Calu3 (cell line): ENCODE measurements at regions not wholly inside any gene's neighbourhood (a gene's known extent, or its start where the extent isn't known, plus 50 kb on each side); places are given as distances from the start of the nearest gene placed in this dataset.
"Not testable (repeated sequence)": the region's sequence is repeated elsewhere in the genome, so short reads cannot be mapped to it uniquely, and the experiment has no call there.

ENCODE experiments used
- BruUV-seq: library from RNA; stranded (reverse); fragments of 400-500 nt; replicated peaks from 2 replicates; lab custom pipeline; 2021; lab: Mats Ljungman, UMichigan
- CTCF ChIA-PET: fragments of 300-600 bp; sonication (Branson Sonifier 250); formaldehyde crosslinking; loops from one replicate; lab custom pipeline; 2022; ENCODE audit warnings: antibody characterized with exemption; lab: Charles Lee
- DNase-seq: peaks from one replicate; pipeline ENCODE4 v3.0.0; 2022
- H3K27ac Mint-ChIP-seq: one replicate; pipeline ENCODE4 v1.8.0; 2022; ENCODE audit warnings: mixed read lengths; ENCODE audit not compliant: unreplicated experiment
- H3K27me3 Mint-ChIP-seq: one replicate; pipeline ENCODE4 v1.8.0; 2022; ENCODE audit warnings: mixed read lengths; ENCODE audit not compliant: unreplicated experiment
- H3K36me3 Mint-ChIP-seq: one replicate; pipeline ENCODE4 v1.8.0; 2022; ENCODE audit warnings: mild to moderate bottlenecking, moderate library complexity, mixed read lengths; ENCODE audit not compliant: insufficient read depth, unreplicated experiment
- H3K4me1 Mint-ChIP-seq: one replicate; pipeline ENCODE4 v1.8.0; 2022; ENCODE audit warnings: mild to moderate bottlenecking, low read depth, mixed read lengths; ENCODE audit not compliant: unreplicated experiment
- H3K4me3 Mint-ChIP-seq: one replicate; pipeline ENCODE4 v1.8.0; 2022; ENCODE audit warnings: mild to moderate bottlenecking, low read depth, moderate library complexity, mixed read lengths; ENCODE audit not compliant: unreplicated experiment
- H3K9me3 Mint-ChIP-seq: one replicate; pipeline ENCODE4 v1.8.0; 2022; ENCODE audit warnings: low read depth, mixed read lengths; ENCODE audit not compliant: unreplicated experiment
- CTCF ChIP-seq: fragments of 200-600 bp; IDR thresholded peaks from one replicate; pipeline ENCODE4 v1.8.0; 2022; ENCODE audit warnings: antibody characterized with exemption; ENCODE audit not compliant: unreplicated experiment
- intact Hi-C: fragments of 100-400 bp; cut with micrococcal nuclease; formaldehyde crosslinking; loops from one replicate; pipeline ENCODE4 v1.10.0; 2022; ENCODE audit not compliant: unreplicated experiment

- H3K27me3 Mint-ChIP-seq, result no peaks in the 10 kb centered on the region
- no peak overlapping the region for H3K4me3 Mint-ChIP-seq
- no peak for DNase-seq
- TF ChIP-seq CTCF, result no peak
- BruUV-seq, result no TSS peak
- H3K36me3 Mint-ChIP-seq, result no peaks in the 10 kb centered on the region
- H3K9me3 Mint-ChIP-seq, result no peaks in the 10 kb centered on the region
- intact Hi-C loops, result no loop called here
- CTCF ChIA-PET, result no interaction called here
- H3K27ac Mint-ChIP-seq, result no peak overlapping the region
- peaks cover 6% of the 10 kb centered on the region for H3K4me1 Mint-ChIP-seq
These were observed 425.6 kb upstream of the MEF2C start for GRCh38 chr5:89308606-89309040.

GRCh38 chr5:89307972-89308371 lies 425.0 kb upstream of the MEF2C start:
- BruUV-seq, result no TSS peak

GRCh38 chr5:89307141-89307540 lies 424.2 kb upstream of the MEF2C start:
- H3K4me3 Mint-ChIP-seq, DNase-seq, H3K36me3 Mint-ChIP-seq, H3K9me3 Mint-ChIP-seq, CTCF ChIA-PET, BruUV-seq, H3K4me1 Mint-ChIP-seq, H3K27me3 Mint-ChIP-seq, intact Hi-C loops, H3K27ac Mint-ChIP-seq: not testable (repeated sequence)

More at GRCh38 chr5:89307972-89308371, 425.0 kb upstream of the MEF2C start:
- no peaks in the 10 kb centered on the region for H3K36me3 Mint-ChIP-seq
- DNase-seq, result no peak
- no peak overlapping the region for H3K27ac Mint-ChIP-seq
- no peaks in the 10 kb centered on the region for H3K9me3 Mint-ChIP-seq
- H3K4me3 Mint-ChIP-seq, result no peak overlapping the region
- CTCF ChIA-PET, result no interaction called here
- H3K27me3 Mint-ChIP-seq, result no peaks in the 10 kb centered on the region
- intact Hi-C loops, result no loop called here
- no peaks in the 10 kb centered on the region for H3K4me1 Mint-ChIP-seq
- no peak for TF ChIP-seq CTCF

DNA sequence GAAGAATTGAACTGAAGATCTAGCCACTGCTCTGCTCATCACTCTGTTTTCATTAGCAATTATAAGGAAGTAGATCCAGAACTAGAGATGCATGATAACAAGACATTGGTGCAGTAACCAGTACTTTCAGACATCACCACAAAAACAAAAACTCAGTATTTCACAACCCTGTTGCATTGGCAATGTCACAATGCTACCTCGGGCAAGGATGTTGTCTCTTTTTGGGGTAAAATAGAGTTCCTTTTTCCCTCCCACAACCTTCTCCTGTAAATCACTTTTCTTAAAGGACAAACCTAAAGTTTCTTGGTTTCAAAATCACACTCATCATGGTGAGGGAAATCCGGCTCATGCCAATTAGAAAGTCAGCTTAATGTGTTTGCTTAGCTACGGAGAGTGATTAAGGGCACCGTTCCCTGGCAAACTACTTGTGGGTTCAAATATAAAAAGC lies 420.1 kb upstream of the MEF2C start:
- Mint-ChIP-seq H3K4me3 (no peak overlapping the region), H3K36me3 (no peaks in the 10 kb centered on the region), H3K27ac (no peak overlapping the region), H3K27me3 (no peaks in the 10 kb centered on the region), H3K4me1 (no peaks in the 10 kb centered on the region), H3K9me3 (no peaks in the 10 kb centered on the region)
- intact Hi-C loops, result no loop called here
- TF ChIP-seq CTCF, result no peak
- BruUV-seq, result no TSS peak
- CTCF ChIA-PET, result no interaction called here
- DNase-seq, result no peak

DNA sequence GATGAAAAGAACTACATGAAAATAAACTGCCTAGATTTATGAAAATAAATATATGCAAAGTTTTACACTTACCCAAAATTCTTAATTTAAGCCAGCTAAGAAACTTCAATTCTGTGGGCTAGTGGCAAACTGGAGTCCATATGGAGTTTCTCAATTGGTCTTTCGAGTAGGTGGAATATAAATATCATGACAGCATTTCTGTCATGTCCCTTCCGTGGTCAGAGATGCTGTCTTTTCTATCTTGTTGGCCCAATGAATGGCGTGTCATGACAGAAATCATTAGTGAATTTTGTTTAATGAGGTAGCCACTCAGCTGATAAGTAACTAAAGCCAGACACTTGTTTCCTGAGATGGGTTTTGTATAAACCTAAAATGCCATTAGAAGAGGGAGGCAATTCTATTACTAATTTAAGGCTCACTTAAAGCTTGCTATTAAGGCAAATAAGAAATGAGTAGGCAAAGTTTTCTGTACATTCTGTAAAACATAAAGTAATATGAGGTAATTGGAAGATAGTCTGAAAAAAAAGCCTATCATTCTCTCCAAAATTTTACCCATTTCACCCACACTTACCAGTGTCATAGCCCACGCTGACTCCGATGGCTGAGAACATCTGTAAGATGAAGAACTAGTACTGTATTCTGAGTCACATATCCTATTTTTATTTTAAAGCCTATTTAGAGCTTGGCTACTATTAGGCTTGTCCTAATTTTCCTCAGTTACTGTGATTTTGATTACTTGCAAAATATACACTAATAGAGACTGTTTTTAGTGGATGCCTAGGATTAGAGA lies 419.3 kb upstream of the MEF2C start:
- intact Hi-C loops, result no loop called here
- DNase-seq, result no peak
- no peak for TF ChIP-seq CTCF
- CTCF ChIA-PET, result interaction anchor here (0.5 kb wide), 1 partner anchor 248 kb away, joined by 7 read pairs; no protein-coding TSS in a partner anchor
- H3K9me3 Mint-ChIP-seq, result no peaks in the 10 kb centered on the region
- no peaks in the 10 kb centered on the region for H3K4me1 Mint-ChIP-seq
- BruUV-seq, result no TSS peak
- no peak overlapping the region for H3K4me3 Mint-ChIP-seq
- H3K27ac Mint-ChIP-seq, result no peak overlapping the region
- H3K36me3 Mint-ChIP-seq, result no peaks in the 10 kb centered on the region
- no peaks in the 10 kb centered on the region for H3K27me3 Mint-ChIP-seq
